PFSK-1 (cell line): ENCODE measurements at regions not wholly inside any gene's neighbourhood (a gene's known extent, or its start where the extent isn't known, plus 50 kb on each side); places are given as distances from the start of the nearest gene placed in this dataset.

ENCODE experiments used
- FOXP2 ChIP-seq: optimal IDR thresholded peaks from 2 replicates; pipeline ENCODE3; 2011; ENCODE audit warnings: borderline replicate concordance, control low read depth, inconsistent platforms; ENCODE audit not compliant: insufficient read depth; ENCODE audit errors: extremely low read length, extremely low read depth
- POLR2AphosphoS5 ChIP-seq: IDR thresholded peaks from 2 replicates; pipeline ENCODE4 v1.6.1; 2012; ENCODE audit warnings: low read depth, mild to moderate bottlenecking, control low read depth, low read length, moderate library complexity
- SIN3A ChIP-seq: IDR thresholded peaks from 2 replicates; pipeline ENCODE4 v1.6.1; 2012; ENCODE audit warnings: mild to moderate bottlenecking, low read length, moderate library complexity, borderline replicate concordance; ENCODE audit not compliant: insufficient read depth
- TAF1 ChIP-seq: IDR thresholded peaks from 2 replicates; pipeline ENCODE4 v1.6.1; 2012; ENCODE audit warnings: low read length, control low read depth, borderline replicate concordance; ENCODE audit not compliant: insufficient read depth
- TF ChIP-seq, protein P1 (sequence below), 2 experiments: IDR thresholded peaks; 2 replicates each; pipeline versions ENCODE4 v1.6.1 to v1.8.0; 2011 to 2012; ENCODE audit warnings: low read depth in 2 of 2, low read length in 2 of 2, control low read depth in 1 of 2, inconsistent platforms in 1 of 2, mild to moderate bottlenecking in 1 of 2, moderate library complexity in 1 of 2; ENCODE audit not compliant: insufficient read depth in 1 of 2

GRCh38 chr2:217047631-217048030, 187.8 kb upstream of the TNP1 start:
- TF ChIP-seq FOXP2 (no peak), SIN3A (no peak), POLR2AphosphoS5 (no peak), TAF1 (no peak)
- TF ChIP-seq, protein P1, sequence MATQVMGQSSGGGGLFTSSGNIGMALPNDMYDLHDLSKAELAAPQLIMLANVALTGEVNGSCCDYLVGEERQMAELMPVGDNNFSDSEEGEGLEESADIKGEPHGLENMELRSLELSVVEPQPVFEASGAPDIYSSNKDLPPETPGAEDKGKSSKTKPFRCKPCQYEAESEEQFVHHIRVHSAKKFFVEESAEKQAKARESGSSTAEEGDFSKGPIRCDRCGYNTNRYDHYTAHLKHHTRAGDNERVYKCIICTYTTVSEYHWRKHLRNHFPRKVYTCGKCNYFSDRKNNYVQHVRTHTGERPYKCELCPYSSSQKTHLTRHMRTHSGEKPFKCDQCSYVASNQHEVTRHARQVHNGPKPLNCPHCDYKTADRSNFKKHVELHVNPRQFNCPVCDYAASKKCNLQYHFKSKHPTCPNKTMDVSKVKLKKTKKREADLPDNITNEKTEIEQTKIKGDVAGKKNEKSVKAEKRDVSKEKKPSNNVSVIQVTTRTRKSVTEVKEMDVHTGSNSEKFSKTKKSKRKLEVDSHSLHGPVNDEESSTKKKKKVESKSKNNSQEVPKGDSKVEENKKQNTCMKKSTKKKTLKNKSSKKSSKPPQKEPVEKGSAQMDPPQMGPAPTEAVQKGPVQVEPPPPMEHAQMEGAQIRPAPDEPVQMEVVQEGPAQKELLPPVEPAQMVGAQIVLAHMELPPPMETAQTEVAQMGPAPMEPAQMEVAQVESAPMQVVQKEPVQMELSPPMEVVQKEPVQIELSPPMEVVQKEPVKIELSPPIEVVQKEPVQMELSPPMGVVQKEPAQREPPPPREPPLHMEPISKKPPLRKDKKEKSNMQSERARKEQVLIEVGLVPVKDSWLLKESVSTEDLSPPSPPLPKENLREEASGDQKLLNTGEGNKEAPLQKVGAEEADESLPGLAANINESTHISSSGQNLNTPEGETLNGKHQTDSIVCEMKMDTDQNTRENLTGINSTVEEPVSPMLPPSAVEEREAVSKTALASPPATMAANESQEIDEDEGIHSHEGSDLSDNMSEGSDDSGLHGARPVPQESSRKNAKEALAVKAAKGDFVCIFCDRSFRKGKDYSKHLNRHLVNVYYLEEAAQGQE (IDR thresholded peaks at IDR 0.05; ENCODE audit: insufficient read depth in 1 of 2, low read depth in 2 of 2, low read length in 2 of 2) = no peak

DNA sequence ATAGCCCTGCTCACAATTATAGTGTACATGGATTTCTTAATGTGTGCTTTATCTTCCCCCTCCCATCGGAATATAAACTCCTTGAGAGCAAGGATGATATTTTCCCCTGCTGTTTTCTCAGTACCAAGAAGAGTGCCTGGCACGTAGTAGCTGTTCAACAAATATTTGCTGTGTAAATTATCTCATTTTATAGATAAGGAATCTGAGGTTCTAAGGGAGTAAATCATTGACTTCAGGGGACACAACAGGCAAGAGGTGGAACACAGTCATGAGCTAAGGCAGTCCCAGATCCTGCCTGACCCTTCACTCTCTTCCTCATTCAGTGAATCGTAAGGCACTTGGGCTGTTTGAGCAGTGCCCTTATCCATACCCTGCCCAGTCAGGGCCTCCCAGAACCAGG, 187.3 kb upstream of the TNP1 start:
- TF ChIP-seq TAF1 (no peak), SIN3A (no peak), FOXP2 (no peak), POLR2AphosphoS5 (no peak)
- TF ChIP-seq, protein P1 (IDR thresholded peaks at IDR 0.05; ENCODE audit: insufficient read depth in 1 of 2, low read depth in 2 of 2, low read length in 2 of 2) = no peak

DNA sequence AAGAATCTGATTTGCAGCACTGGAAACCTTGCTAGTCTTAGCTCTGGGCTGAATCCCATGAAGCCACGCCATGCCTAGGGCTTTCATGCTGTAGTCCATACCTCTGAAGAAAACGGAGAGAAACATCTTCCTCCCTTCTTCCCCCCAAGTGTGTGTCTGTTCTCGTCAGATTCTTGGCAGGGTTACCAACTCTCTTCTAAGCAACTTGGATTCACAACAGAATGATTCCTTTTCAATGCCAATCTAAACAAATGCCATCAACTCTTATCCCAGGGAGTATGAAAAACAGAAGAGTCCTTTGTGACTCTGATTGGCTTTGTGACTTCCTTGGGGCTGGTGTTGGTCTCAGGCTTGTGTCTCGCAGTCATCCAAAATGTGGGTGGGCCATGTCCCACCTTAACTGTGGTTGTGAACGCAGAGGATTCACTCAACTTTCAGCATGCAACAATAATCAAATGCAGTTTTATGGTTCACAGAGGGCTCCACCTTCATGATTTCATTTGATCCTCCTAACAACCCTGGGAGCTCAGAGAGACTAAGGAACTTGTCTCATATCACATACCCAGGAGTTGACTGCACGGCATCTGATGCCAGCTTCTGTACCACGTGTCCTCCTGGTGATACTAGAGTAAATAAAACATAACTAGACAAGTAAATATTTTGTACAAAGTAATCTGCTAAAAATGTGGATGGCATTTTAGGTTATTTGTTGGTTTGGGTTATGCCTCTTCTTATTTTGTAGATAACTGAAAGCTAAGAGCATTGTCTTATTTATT, 186.0 kb upstream of the TNP1 start:
- no peak for TF ChIP-seq FOXP2
- no peak for TF ChIP-seq SIN3A
- TF ChIP-seq POLR2AphosphoS5 = no peak
- TF ChIP-seq, protein P1 (IDR thresholded peaks at IDR 0.05; ENCODE audit: insufficient read depth in 1 of 2, low read depth in 2 of 2, low read length in 2 of 2) = no peak
- no peak for TF ChIP-seq TAF1

DNA sequence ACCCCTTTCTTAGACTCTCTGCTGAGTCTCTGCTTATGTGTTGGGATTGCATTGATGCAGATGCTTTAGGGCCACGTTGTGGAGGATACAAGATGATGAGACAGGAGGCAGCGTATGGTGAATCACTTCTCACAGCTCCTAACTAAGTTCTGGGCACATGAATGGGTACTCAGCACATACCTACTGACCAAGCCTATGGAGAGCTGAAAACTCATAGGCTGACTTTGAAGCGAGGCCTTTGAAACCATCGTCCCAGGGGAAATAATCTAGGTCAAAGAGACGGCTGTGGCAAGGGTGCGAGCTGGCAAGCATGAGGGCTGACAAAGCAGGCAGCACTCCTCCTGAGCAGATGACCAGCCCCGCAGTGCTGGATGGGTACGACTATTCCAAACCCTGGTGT, 180.2 kb upstream of the TNP1 start:
- TF ChIP-seq, protein P1 (IDR thresholded peaks at IDR 0.05; ENCODE audit: insufficient read depth in 1 of 2, low read depth in 2 of 2, low read length in 2 of 2) = no peak
- TF ChIP-seq SIN3A (no peak), POLR2AphosphoS5 (no peak), FOXP2 (no peak), TAF1 (no peak)

DNA sequence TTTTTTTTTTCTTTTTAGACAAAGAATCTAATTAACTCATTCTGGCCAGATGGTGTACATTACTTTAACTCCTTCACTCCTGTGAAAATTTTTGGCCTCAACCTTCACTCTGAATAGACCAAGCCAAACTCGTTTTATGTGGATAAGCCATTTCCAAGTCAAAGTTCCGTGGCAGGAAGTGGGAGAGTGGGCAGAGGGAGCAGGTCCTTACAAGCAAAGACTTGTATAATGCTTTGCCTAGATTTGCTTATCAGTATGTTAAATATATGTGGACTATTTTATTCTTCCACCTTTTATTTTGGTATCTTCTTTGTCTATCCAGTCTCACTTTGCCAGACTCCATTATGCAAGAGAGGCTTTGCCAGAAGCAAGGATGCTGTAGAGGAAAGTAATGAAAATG, 178.1 kb upstream of the TNP1 start:
- TF ChIP-seq TAF1 (no peak), FOXP2 (no peak), POLR2AphosphoS5 (no peak), SIN3A (no peak)
- TF ChIP-seq, protein P1 (IDR thresholded peaks at IDR 0.05; ENCODE audit: insufficient read depth in 1 of 2, low read depth in 2 of 2, low read length in 2 of 2) = no peak
